ENCODE measurements at regions not wholly inside any gene's neighbourhood (a gene's known extent, or its start where the extent isn't known, plus 50 kb on each side); places are given as distances from the start of the nearest gene placed in this dataset.

GRCh38 chr7:106545275-106545674, 115.7 kb downstream of the CCDC71L start:
- CTCF ChIA-PET = interaction anchor here (1.0 kb wide), 1 partner anchor 21 kb away, joined by 3 read pairs; no protein-coding TSS in a partner anchor
- intact Hi-C loops (cut with micrococcal nuclease; ENCODE audit: unreplicated experiment) = no loop called here
- H3K27me3 Mint-ChIP-seq (ENCODE audit: unreplicated experiment) = no peaks in the 10 kb centered on the region
- no peak overlapping the region for H3K27ac Mint-ChIP-seq (ENCODE audit: unreplicated experiment)
- DNase-seq = no peak
- H3K4me3 Mint-ChIP-seq (ENCODE audit: low read depth, unreplicated experiment) = no peak overlapping the region
- H3K9me3 Mint-ChIP-seq (ENCODE audit: low read depth, unreplicated experiment) = no peaks in the 10 kb centered on the region
- no peak for TF ChIP-seq CTCF (IDR thresholded peaks at IDR 0.05; ENCODE audit: unreplicated experiment)
- H3K36me3 Mint-ChIP-seq (ENCODE audit: insufficient read depth, unreplicated experiment) = no peaks in the 10 kb centered on the region
- H3K4me1 Mint-ChIP-seq (ENCODE audit: low read depth, unreplicated experiment) = peaks cover 19% of the 10 kb centered on the region
- no TSS peak for BruUV-seq (replicated peaks)

DNA sequence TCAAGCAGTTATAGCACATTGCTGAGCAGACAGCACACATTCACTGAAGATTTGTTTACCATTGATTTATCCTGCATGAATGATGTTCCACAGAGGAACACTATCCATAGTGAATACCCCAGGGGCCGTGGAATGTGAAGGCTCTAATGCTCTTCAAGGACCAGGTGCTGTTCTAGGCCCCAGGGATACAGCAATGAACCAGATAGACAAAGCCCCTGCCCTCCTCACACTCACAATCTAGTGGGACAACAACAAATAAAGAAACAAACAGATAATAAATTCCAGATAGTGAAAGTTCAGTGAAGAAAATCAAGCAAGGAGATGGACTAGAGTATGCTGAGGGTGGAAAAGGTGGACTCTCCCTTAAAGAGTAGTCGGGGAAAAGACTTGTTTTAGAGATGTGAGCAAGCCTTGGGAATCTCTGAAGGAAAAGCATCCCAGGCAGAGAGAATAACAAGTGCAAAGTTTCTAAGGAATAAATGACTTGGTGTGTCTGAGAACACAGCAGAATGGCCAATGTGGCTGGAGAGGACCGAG, 117.7 kb downstream of the CCDC71L start:
- no TSS peak for BruUV-seq (replicated peaks)

GRCh38 chr7:106542550-106543220, 118.3 kb downstream of the CCDC71L start:
- Mint-ChIP-seq H3K4me3 (ENCODE audit: low read depth, unreplicated experiment) (no peak overlapping the region), H3K36me3 (ENCODE audit: insufficient read depth, unreplicated experiment) (no peaks in the 10 kb centered on the region), H3K9me3 (ENCODE audit: low read depth, unreplicated experiment) (no peaks in the 10 kb centered on the region), H3K27ac (ENCODE audit: unreplicated experiment) (peak overlapping the region; percentile 40), H3K27me3 (ENCODE audit: unreplicated experiment) (no peaks in the 10 kb centered on the region), H3K4me1 (ENCODE audit: low read depth, unreplicated experiment) (peaks cover 19% of the 10 kb centered on the region)
- DNase-seq = peak; percentile 79
- no TSS peak for BruUV-seq (replicated peaks)
- intact Hi-C loops (cut with micrococcal nuclease; ENCODE audit: unreplicated experiment) = loop anchor here (1.0 to 5.0 kb wide), 3 partner anchors 70 to 194 kb away; no protein-coding TSS in a partner anchor
- CTCF ChIA-PET = interaction anchor here (0.6 to 2.0 kb wide), 19 partner anchors 26 to 366 kb away, joined by 3 to 61 read pairs (median 5); partner anchors contain the start of gene CCDC71L
- TF ChIP-seq CTCF (IDR thresholded peaks at IDR 0.05; ENCODE audit: unreplicated experiment) = peak; percentile 60

More for the DNA sequence above, 117.7 kb downstream of the CCDC71L start:
- CTCF ChIA-PET = interaction anchor here (0.6 to 2.0 kb wide), 18 partner anchors 25 to 367 kb away, joined by 3 to 61 read pairs (median 6); partner anchors contain the start of gene CCDC71L
- no peak for DNase-seq
- no peak for TF ChIP-seq CTCF (IDR thresholded peaks at IDR 0.05; ENCODE audit: unreplicated experiment)
- intact Hi-C loops (cut with micrococcal nuclease; ENCODE audit: unreplicated experiment) = loop anchor here (5.0 kb wide), 1 partner anchor 69 kb away; no protein-coding TSS in a partner anchor
- no peaks in the 10 kb centered on the region for H3K27me3 Mint-ChIP-seq (ENCODE audit: unreplicated experiment)
- peaks cover 19% of the 10 kb centered on the region for H3K4me1 Mint-ChIP-seq (ENCODE audit: low read depth, unreplicated experiment)
- no peak overlapping the region for H3K27ac Mint-ChIP-seq (ENCODE audit: unreplicated experiment)
- H3K4me3 Mint-ChIP-seq (ENCODE audit: low read depth, unreplicated experiment) = no peak overlapping the region
- no peaks in the 10 kb centered on the region for H3K36me3 Mint-ChIP-seq (ENCODE audit: insufficient read depth, unreplicated experiment)
- no peaks in the 10 kb centered on the region for H3K9me3 Mint-ChIP-seq (ENCODE audit: low read depth, unreplicated experiment)

- Mint-ChIP-seq H3K9me3 (ENCODE audit: low read depth, unreplicated experiment) (peaks cover 3% of the 10 kb centered on the region), H3K27ac (ENCODE audit: unreplicated experiment) (no peak overlapping the region), H3K4me3 (ENCODE audit: low read depth, unreplicated experiment) (no peak overlapping the region), H3K36me3 (ENCODE audit: insufficient read depth, unreplicated experiment) (no peaks in the 10 kb centered on the region), H3K4me1 (ENCODE audit: low read depth, unreplicated experiment) (peaks cover 17% of the 10 kb centered on the region), H3K27me3 (ENCODE audit: unreplicated experiment) (no peaks in the 10 kb centered on the region)
- DNase-seq = no peak
- CTCF ChIA-PET = interaction anchor here (1.7 kb wide), 1 partner anchor 362 kb away, joined by 4 read pairs; no protein-coding TSS in a partner anchor
- BruUV-seq (replicated peaks) = no TSS peak
- no peak for TF ChIP-seq CTCF (IDR thresholded peaks at IDR 0.05; ENCODE audit: unreplicated experiment)
- intact Hi-C loops (cut with micrococcal nuclease; ENCODE audit: unreplicated experiment) = loop anchor here (5.0 kb wide), 1 partner anchor 361 kb away; no protein-coding TSS in a partner anchor
Measured at GRCh38 chr7:106538638-106539037, 122.3 kb downstream of the CCDC71L start.

Measured in Calu3 (cell line).